GM12865 (cell line): ENCODE measurements at regions not wholly inside any gene's neighbourhood (a gene's known extent, or its start where the extent isn't known, plus 50 kb on each side); places are given as distances from the start of the nearest gene placed in this dataset.

ENCODE experiments used
- DNase-seq: peaks from one replicate; pipeline ENCODE4 v3.0.0; 2010; ENCODE audit warnings: low read depth
- H3K4me3 ChIP-seq: 2 replicates; pipeline ENCODE4 v1.5.1; 2011; ENCODE audit warnings: mild to moderate bottlenecking, low read depth, low read length, control low read depth
- CTCF ChIP-seq: IDR thresholded peaks from 2 replicates; pipeline ENCODE4 v1.5.1; 2011; ENCODE audit warnings: low read length, control low read depth, low read depth, inconsistent platforms; ENCODE audit not compliant: insufficient read depth; ENCODE audit errors: missing control alignments

GRCh38 chr3:176469694-176470205 lies 727.5 kb downstream of the TBL1XR1 start:
- no peak overlapping the region for H3K4me3 ChIP-seq
- DNase-seq = no peak
- TF ChIP-seq CTCF = no peak

- TF ChIP-seq CTCF = no peak
- H3K4me3 ChIP-seq = no peak overlapping the region
- DNase-seq = no peak
These were observed 733.7 kb downstream of the TBL1XR1 start for GRCh38 chr3:176463610-176464009.

GRCh38 chr3:176447369-176447768 lies 749.9 kb downstream of the TBL1XR1 start:
- DNase-seq = no peak
- H3K4me3 ChIP-seq = no peak overlapping the region
- TF ChIP-seq CTCF = no peak

- no peak for DNase-seq
- TF ChIP-seq CTCF = no peak
- H3K4me3 ChIP-seq = no peak overlapping the region
These were observed 755.0 kb downstream of the TBL1XR1 start for GRCh38 chr3:176442326-176442725.

GRCh38 chr3:176439729-176440128 lies 757.6 kb downstream of the TBL1XR1 start:
- DNase-seq = no peak
- H3K4me3 ChIP-seq = no peak overlapping the region
- no peak for TF ChIP-seq CTCF

- no peak for DNase-seq
- no peak for TF ChIP-seq CTCF
- no peak overlapping the region for H3K4me3 ChIP-seq
These were observed 765.3 kb downstream of the TBL1XR1 start for GRCh38 chr3:176431991-176432390.

- no peak for DNase-seq
- TF ChIP-seq CTCF = no peak
- no peak overlapping the region for H3K4me3 ChIP-seq
These were observed 766.3 kb downstream of the TBL1XR1 start for GRCh38 chr3:176431038-176431418.
